Hindlimb muscle (tissue), 1 donor: ENCODE measurements at regions not wholly inside any gene's neighbourhood (a gene's known extent, or its start where the extent isn't known, plus 50 kb on each side); places are given as distances from the start of the nearest gene placed in this dataset.
A peak's percentile ranks its signal among the peaks of the same experiment; 100 is the strongest.

Source experiments
- DNase-seq: peaks from one replicate; pipeline ENCODE4 v3.0.0-alpha.2; 2013

DNA sequence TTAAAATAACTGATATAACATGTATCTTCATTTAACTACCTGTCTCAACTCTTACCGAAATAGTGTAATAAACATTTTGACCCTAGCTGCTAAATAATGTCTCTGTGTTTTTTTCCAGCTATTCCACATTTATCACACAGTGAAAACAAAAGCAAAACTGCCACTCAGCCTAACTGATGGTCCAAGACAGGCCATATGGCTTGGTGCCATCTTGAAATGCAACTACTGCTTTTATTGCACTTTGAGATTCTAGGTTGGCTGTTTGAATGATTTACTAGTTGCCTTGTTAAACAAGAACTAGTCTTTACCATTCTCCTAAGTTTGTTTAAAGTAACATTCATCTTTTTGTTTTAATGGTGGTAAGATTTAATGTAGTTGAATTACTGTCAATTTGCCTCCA, 739.8 kb downstream of the TFAP2A start:
- no peak for DNase-seq

DNA sequence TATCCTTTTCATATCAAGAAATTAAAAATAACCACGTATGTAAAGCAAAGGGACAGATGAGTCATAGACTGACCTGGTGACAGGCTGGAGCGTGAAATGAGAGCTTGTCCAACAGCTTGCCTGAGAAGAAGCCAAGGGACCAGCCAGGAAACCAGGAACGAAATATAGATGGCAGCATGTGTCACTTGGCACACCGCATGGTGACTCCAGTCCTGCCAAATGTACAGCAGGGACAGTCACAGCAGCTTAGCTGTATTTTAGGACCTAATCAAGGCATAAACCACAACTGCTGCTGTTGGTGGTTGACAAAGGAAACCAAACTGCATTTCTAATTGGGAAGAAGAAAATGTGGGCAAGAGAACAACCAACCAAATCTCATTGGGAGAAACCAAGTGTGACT, 755.0 kb downstream of the TFAP2A start:
- DNase-seq: no peak

GRCh38 chr6:9657994-9658393, 756.9 kb downstream of the TFAP2A start:
- DNase-seq: no peak

DNA sequence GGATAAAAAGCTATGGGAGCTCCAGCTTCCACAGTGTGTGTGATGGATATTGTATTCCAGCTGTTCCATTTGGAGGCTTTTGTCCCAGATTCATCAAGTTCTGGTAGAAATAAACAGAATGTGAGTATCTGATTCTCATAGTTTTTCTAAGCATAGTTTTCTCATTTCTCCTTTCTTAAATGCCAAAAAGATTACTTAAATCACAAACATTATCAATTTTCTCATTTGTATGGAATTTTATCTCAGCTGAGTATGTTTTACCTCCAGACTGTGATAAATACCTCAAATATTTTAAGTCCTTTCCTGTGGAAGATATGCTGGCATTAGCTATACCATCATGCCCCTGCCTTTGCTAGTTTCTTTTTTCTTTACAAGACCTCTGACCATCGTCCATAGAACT, 767.3 kb downstream of the TFAP2A start:
- no peak for DNase-seq

DNA sequence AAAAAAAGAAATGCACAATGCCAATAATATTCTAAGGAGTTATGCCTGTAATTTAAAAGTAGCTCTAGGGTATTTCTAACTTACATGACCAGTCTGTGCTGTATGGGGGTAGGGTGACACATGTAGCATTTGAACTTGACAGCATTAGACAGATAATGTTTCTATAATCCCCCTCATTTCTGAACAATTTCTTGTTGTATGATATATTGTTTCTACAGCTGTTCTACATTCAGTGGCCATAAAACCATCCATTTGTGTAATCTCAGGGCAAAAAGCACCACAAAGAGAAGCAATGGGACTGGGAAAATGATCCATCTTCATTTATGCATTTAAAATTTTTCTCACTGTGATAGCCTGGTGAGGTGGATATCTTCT, 767.8 kb downstream of the TFAP2A start:
- DNase-seq: no peak

DNA sequence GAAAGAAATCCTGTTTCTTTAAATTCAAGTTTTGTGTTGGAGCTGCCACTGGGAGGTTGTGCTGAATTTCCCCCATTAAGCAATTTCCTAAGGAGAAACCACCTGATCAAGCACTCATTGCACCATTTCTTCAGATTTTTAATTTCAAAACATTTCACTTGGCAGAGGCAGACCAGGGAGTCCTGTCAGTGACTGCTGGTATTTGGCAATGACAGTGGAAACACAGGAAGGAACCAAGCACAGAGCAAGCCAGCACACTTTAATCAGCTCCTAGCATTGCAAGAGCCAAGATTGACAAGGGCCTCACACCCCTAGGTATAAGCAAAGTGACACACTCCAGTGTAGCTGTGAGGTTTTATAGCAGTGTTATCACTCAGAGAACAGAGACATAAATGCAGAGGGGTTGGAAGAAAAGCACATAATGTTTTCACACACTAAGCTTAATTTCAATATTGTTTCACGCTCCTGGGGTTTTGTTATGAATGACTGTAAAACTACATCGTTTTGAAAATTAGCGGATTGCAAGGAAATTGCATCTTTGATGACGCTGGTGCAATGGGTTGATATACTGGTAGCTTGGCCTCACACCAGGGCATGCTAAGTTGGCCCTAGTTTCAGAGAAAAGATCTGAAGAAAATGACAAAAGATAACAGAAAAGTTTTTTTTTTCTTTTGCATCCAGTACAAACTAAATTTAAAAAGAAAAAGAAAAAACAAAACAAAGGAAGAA, 768.4 kb downstream of the TFAP2A start:
- peak; percentile 2 for DNase-seq

DNA sequence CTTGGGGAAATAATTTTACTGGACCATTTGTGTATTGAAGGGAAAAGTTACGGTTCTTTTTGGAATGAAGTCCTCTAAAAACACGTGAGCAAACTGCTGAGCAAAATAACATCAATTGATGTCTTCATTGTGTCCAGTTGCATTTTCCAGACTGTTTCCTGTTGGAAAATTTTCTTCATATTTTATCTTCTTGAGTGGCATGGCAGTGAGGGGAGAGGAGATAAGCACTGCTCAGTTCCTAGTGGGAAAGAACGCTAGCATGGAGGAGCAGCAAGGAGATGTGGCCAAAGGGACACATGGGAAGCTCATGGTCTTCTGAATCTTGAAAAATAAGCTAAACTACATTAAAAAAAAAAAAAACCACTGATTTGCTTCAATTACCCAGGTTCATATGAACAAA, 776.0 kb downstream of the TFAP2A start:
- DNase-seq: no peak

- DNase-seq: no peak
These were observed 780.1 kb downstream of the TFAP2A start for GRCh38 chr6:9634776-9635175.

DNA sequence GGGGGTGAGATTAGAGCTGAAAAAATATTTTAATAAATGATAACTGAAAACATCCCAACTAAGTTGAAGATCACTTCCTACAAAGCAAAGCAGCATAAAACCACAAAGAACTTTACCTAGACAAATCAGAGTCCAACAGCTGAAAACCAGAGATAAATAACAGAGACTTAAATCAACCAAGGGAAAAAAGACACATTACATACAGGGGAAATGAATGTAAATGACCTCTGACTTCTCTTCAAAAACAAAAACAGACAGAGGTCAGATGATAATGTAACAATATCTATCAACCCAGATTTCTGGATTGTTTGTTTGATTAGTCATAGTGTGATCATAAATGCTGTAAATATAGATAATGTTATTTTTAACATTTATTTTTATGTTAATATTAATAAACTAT, 782.8 kb downstream of the TFAP2A start:
- DNase-seq: no peak

DNA sequence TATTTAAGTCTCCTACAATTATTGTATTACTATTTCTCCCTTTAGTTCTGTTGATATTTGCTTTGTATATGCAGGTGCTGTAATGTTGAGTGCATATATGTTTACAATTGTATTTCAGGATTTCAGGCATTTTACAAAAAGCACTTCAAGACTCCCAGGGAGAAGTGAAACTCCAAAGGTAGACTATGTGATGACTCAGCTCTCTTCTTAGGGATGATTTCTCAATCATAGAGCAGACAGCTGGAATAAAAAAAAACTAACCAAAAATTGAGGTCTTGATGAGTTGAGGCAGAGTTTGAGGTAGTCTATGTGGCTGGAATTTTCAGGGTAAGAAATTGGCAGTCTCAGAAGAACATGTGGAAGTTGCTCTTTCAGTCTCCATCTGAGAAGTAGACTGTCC, 786.1 kb downstream of the TFAP2A start:
- DNase-seq: no peak

GRCh38 chr6:9627916-9628315, 787.0 kb downstream of the TFAP2A start:
- no peak for DNase-seq

- no peak for DNase-seq
These were observed 790.9 kb downstream of the TFAP2A start for GRCh38 chr6:9623985-9624384.

- DNase-seq: no peak
These were observed 791.5 kb downstream of the TFAP2A start for GRCh38 chr6:9623228-9623832.

GRCh38 chr6:9621276-9621675, 793.6 kb downstream of the TFAP2A start:
- DNase-seq: no peak

GRCh38 chr6:9620687-9621086, 794.2 kb downstream of the TFAP2A start:
- DNase-seq: no peak

- DNase-seq: no peak
These were observed 794.6 kb downstream of the TFAP2A start for GRCh38 chr6:9620263-9620662.

- DNase-seq: no peak
These were observed 800.1 kb downstream of the TFAP2A start for GRCh38 chr6:9614778-9615177.

DNA sequence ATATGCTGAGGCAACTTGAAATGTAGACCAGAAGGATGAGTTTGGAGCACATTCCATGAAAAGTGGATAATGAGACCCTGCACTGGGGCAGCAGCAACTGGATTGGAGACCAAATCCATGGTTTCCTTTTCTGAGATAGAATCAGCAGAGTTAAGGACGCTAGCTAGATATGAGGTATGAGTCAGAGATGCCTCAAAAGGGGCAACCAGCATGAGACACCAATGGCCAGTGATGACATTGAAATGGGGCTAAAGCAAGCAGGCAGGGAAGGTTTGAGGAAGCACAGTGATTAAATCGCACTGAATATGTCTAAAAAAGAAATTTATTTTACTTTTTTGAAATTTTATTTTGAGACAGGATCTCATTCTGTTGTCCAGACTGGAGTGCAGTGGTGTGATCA, 802.4 kb downstream of the TFAP2A start:
- DNase-seq: no peak

- DNase-seq: no peak
These were observed 804.1 kb downstream of the TFAP2A start for GRCh38 chr6:9610620-9611415.

- DNase-seq: no peak
These were observed 808.3 kb downstream of the TFAP2A start for GRCh38 chr6:9606435-9607134.

DNA sequence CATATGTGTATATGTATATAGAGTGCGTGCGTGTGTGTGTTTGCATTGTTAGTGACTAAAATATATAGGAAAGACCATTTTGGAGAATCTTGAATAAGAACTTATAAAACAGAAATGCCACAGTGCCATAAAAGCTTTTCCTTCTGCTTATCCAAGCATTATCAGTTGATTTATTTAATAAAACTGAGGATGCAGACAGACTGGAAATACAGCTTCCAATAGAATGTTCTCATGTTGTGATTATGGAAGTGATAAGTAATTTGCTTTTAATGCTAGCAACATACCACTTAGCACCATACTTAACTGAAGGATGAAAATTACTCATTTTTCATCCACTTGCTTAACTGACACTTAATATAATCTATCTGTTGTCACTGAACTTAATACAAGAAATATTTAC, 820.1 kb downstream of the TFAP2A start:
- DNase-seq: no peak

- no peak for DNase-seq
These were observed 821.3 kb downstream of the TFAP2A start for GRCh38 chr6:9593554-9593953.

DNA sequence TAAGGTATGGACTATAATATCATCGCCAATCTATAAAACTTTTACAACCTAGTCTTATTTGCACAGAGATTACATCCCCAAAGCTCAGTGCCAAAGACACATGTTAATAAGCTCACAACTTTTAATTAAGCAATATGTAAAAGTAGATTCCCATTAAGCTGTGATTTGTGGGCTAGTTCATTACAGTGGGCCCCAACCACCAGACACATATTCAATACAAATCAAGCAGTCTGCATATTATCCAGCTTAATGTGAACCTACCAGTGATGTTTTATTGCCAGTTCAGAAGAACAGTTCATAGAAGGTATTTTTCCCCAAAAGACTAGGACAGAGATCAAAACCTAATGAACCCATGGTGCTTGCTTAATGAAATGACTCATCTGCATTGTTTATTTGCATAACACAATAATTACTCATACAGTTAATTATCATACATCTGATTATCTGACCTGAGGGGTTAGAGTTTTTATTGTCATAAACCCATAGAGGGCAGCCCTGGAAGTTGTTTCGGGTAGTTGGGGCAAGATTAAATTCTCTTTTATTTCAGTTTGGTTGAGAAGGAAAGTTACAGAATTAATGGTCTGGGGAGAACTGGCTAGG, 831.0 kb downstream of the TFAP2A start:
- no peak for DNase-seq
